ENCODE measurements at regions not wholly inside any gene's neighbourhood (a gene's known extent, or its start where the extent isn't known, plus 50 kb on each side); places are given as distances from the start of the nearest gene placed in this dataset.
A peak's percentile ranks its signal among the peaks of the same experiment; 100 is the strongest.

DNA sequence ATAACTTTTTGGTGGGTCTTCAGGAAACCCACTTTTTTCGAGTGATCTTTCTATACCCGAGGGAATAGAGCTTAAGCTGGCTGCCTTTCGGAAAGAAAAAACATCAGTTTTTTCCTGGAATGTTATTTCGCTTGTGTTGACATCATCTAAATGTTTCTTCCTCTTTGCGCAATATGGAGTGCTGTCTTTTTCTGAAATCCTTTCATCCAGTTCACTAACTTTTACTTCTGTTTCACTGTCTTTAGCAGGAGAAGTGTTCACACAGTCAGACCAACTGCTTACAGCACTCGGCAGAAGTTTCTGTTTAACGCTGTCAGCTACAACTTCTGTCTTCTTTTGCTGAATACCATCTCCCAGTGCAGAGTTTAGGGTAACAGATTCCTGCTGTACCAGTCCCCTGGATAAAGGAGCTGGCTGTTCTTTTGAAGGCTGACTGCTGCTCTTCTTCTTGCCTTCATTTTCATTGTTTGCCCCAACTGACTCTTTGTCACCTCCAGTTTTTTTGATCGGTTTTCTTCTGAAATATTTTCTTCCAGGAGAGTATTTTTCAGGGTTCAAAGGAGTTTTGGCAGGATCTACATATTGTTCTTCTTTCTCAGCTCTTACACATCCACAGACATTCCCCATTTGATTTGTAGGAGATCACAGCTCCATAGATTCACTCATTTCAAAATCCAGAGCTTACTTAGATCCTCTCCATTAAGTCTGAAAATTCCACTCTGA, 50.0 kb upstream of the DST start (continued):
- TF ChIP-seq ZNF879 (CRISPR knock-in tag; IDR thresholded peaks at IDR 0.05), result no peak
- TF ChIP-seq ZNF17 (CRISPR knock-in tag; IDR thresholded peaks at IDR 0.05), result no peak
- TF ChIP-seq ZNF460 (CRISPR knock-in tag; IDR thresholded peaks at IDR 0.05; ENCODE audit: borderline replicate concordance), result no peak
- no peak for TF ChIP-seq MYNN (CRISPR knock-in tag; IDR thresholded peaks at IDR 0.05; ENCODE audit: low read depth)
- TF ChIP-seq ZNF530 (CRISPR knock-in tag; IDR thresholded peaks at IDR 0.05; ENCODE audit: low read depth), result no peak
- TF ChIP-seq ARHGAP35 (CRISPR knock-in tag; IDR thresholded peaks at IDR 0.05; ENCODE audit: borderline replicate concordance), result no peak
- no peak for TF ChIP-seq BRD4 (CRISPR knock-in tag; IDR thresholded peaks at IDR 0.05)
- TF ChIP-seq ZNF644 (CRISPR knock-in tag; IDR thresholded peaks at IDR 0.05; ENCODE audit: low read depth), result no peak
- TF ChIP-seq NRL (CRISPR knock-in tag; IDR thresholded peaks at IDR 0.05; ENCODE audit: borderline replicate concordance), result no peak
- TF ChIP-seq PAX8 (CRISPR knock-in tag; IDR thresholded peaks at IDR 0.05; ENCODE audit: borderline replicate concordance), result no peak
- TF ChIP-seq ZKSCAN1 (IDR thresholded peaks at IDR 0.05; ENCODE audit: low read length), result peak; percentile 70
- no peak for TF ChIP-seq ZFX (CRISPR knock-in tag; IDR thresholded peaks at IDR 0.05; ENCODE audit: low read depth)
- TF ChIP-seq CHD4 (IDR thresholded peaks at IDR 0.05; ENCODE audit: borderline replicate concordance, low read length), result no peak
- TF ChIP-seq KDM4B (CRISPR knock-in tag; IDR thresholded peaks at IDR 0.05), result no peak
- TF ChIP-seq FUBP1 (CRISPR knock-in tag; IDR thresholded peaks at IDR 0.05; ENCODE audit: borderline replicate concordance), result 0 out of 2 replicates have a peak, but pooled peaks have one; percentile 38
- TF ChIP-seq ZNF574 (CRISPR knock-in tag; IDR thresholded peaks at IDR 0.05), result no peak
- TF ChIP-seq MED1 (CRISPR knock-in tag; IDR thresholded peaks at IDR 0.05), result no peak
- TF ChIP-seq, protein P1, sequence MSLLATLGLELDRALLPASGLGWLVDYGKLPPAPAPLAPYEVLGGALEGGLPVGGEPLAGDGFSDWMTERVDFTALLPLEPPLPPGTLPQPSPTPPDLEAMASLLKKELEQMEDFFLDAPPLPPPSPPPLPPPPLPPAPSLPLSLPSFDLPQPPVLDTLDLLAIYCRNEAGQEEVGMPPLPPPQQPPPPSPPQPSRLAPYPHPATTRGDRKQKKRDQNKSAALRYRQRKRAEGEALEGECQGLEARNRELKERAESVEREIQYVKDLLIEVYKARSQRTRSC (CRISPR knock-in tag; IDR thresholded peaks at IDR 0.05; ENCODE audit: low read depth), result no peak
- no peak for TF ChIP-seq ZMAT3 (CRISPR knock-in tag; conservative IDR thresholded peaks at IDR 0.05)
- TF ChIP-seq ZBTB44 (CRISPR knock-in tag; IDR thresholded peaks at IDR 0.05), result no peak
- 0 out of 2 replicates have a peak, but pooled peaks have one; percentile 53 for TF ChIP-seq KLF12 (CRISPR knock-in tag; IDR thresholded peaks at IDR 0.05; ENCODE audit: borderline replicate concordance)
- no peak for TF ChIP-seq MBD4 (IDR thresholded peaks at IDR 0.05; ENCODE audit: borderline replicate concordance, low read length)
- peak; percentile 70; the same call in 1 of the 2 replicates for TF ChIP-seq SATB2 (CRISPR knock-in tag; IDR thresholded peaks at IDR 0.05)
- TF ChIP-seq ZNF775 (CRISPR knock-in tag; IDR thresholded peaks at IDR 0.05; ENCODE audit: borderline replicate concordance), result no peak
- no peak for TF ChIP-seq ZBTB8A (CRISPR knock-in tag; IDR thresholded peaks at IDR 0.05; ENCODE audit: borderline replicate concordance, low read depth)

All from HepG2 (cell line).